ENCODE measurements at regions not wholly inside any gene's neighbourhood (a gene's known extent, or its start where the extent isn't known, plus 50 kb on each side); places are given as distances from the start of the nearest gene placed in this dataset.

DNA sequence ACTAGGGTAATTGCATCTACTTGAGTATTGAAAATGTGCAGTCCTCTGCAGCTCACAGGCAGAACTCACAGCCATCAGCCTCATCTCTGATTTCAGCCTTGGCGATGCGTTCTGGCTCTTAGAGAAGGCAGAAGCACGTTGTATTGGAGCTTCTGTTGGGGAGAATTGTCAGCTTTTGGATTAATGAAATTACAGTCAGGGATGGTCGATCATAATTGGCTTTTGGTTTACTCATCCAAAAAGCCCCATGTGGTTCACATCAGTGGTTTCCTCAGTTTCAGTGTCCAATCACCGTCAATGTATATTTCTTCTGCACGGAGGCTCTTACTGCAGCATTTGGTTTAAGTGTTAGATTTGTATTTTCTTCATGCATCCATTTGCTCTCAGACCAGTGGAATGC is 218.5 kb upstream of the SOX11 start:
- no peak for DNase-seq (ENCODE audit: low read depth in 1 of 2, low spot score in 2 of 2)
- H3K4me3 ChIP-seq: no peak overlapping the region
- H3K27ac ChIP-seq: no peak overlapping the region
- H3K9me3 ChIP-seq (replicated peaks): no peaks in the 10 kb centered on the region; the same call in 1 of the 2 replicates
- H3K4me1 ChIP-seq (replicated peaks): no peaks in the 10 kb centered on the region
- H3K27me3 ChIP-seq (replicated peaks): no peaks in the 10 kb centered on the region
- no peaks in the 10 kb centered on the region for H3K36me3 ChIP-seq

DNA sequence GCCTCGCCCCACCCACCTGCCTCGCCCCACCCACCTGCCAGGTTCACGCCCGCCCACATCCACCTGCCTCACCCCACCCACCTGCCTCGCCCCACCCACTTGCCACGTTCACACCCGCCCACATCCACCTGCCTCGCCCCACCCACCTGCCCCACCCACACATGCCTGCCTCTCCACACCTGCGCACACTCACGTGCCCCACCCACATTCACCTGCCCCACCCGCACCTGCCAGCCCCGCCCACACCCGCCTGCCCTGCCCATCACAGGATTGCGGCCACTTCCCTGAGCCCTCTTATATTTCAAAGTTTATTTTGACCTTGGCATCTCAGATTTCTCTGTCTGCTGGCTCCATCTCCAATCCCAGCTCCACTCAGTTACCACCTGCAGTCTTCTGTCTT is 217.5 kb upstream of the SOX11 start:
- no peaks in the 10 kb centered on the region for H3K27me3 ChIP-seq (replicated peaks)
- no peak overlapping the region for H3K4me3 ChIP-seq
- no peaks in the 10 kb centered on the region; the same call in 1 of the 2 replicates for H3K9me3 ChIP-seq (replicated peaks)
- H3K36me3 ChIP-seq: no peaks in the 10 kb centered on the region
- DNase-seq (ENCODE audit: low read depth in 1 of 2, low spot score in 2 of 2): no peak
- H3K4me1 ChIP-seq (replicated peaks): no peaks in the 10 kb centered on the region
- no peak overlapping the region for H3K27ac ChIP-seq

DNA sequence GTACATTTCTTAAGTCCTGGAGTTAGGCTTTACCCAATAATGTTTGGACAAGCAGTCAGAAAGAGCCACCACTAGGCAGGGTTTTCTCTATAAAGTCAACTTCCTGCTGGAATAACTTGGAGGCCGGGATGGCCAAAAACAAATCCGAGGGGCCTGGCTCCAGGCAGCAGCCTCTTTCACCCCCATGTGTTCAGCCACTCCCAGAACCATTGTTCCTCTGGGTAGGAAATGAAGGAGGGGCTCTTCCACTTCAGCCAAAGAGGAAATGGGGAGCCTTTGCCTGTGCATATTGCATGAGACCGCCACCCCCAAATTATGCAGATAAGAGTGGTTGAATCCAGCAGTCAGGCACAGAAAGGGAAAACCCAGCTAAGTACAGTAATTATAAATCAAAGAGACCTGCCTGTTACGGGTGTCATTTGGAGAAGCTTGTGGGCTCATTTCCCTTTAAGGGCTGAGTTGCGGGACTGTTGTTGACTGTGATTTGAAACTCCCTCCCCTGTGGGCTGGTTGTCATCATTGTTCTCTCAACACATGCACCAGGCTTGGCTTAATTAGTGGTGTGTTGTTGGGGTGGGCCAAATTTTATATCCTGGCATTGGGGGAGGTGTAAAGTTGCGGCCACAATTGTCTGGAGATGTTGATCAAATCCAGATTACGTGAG is 212.8 kb upstream of the SOX11 start:
- Histone ChIP-seq H3K27me3 (replicated peaks) (no peaks in the 10 kb centered on the region), H3K36me3 (no peaks in the 10 kb centered on the region), H3K9me3 (replicated peaks) (no peaks in the 10 kb centered on the region), H3K4me1 (replicated peaks) (no peaks in the 10 kb centered on the region), H3K27ac (no peak overlapping the region), H3K4me3 (no peak overlapping the region)
- no peak for DNase-seq (ENCODE audit: low read depth in 1 of 2, low spot score in 2 of 2)

DNA sequence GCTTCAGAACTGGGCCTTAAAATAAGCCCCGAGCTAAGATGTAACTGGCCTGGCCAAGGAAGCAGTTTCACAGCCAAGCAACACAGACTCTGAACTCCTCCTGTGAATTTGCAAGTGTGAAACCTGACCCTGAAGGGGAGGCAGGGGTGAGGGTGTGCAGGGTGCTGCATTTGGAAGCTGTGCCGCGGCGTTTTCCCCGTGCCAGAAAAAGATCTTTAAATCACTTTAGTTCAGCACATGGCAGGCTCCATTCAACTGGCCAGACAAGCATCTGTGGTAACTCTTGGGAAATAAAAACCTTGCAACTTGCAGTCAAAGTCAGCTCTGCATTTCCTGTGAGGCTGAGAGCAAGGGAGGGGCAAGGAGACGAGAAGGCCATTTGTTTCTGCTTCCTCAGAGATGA is 209.3 kb upstream of the SOX11 start:
- H3K9me3 ChIP-seq (replicated peaks): no peaks in the 10 kb centered on the region; the same call in 1 of the 2 replicates
- no peak overlapping the region for H3K4me3 ChIP-seq
- H3K36me3 ChIP-seq: no peaks in the 10 kb centered on the region
- DNase-seq (ENCODE audit: low read depth in 1 of 2, low spot score in 2 of 2): no peak
- H3K27me3 ChIP-seq (replicated peaks): no peaks in the 10 kb centered on the region
- H3K4me1 ChIP-seq (replicated peaks): no peaks in the 10 kb centered on the region
- H3K27ac ChIP-seq: no peak overlapping the region

DNA sequence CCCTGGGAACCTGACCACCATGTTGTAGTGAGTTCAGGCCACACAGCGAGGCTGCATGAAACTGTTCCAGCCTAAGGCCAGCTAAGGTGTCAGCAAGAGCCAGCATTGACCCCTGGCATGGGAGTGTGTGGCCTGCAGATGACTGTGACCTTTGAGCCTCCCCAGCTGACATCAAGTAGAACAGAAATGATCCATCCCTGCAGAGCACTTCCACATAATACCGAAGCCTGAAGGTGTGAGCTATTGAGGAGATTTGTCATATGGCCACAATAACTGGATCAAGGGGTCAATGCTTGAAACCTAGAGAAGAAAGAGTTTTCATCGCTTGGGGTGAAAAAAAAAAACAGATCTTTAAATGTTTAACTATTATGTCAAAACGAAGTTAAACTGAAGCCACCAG is 207.3 kb upstream of the SOX11 start:
- H3K4me3 ChIP-seq: no peak overlapping the region
- H3K4me1 ChIP-seq (replicated peaks): no peaks in the 10 kb centered on the region
- H3K36me3 ChIP-seq: no peaks in the 10 kb centered on the region
- no peak for DNase-seq (ENCODE audit: low read depth in 1 of 2, low spot score in 2 of 2)
- no peaks in the 10 kb centered on the region; the same call in 1 of the 2 replicates for H3K9me3 ChIP-seq (replicated peaks)
- no peak overlapping the region for H3K27ac ChIP-seq
- H3K27me3 ChIP-seq (replicated peaks): no peaks in the 10 kb centered on the region

DNA sequence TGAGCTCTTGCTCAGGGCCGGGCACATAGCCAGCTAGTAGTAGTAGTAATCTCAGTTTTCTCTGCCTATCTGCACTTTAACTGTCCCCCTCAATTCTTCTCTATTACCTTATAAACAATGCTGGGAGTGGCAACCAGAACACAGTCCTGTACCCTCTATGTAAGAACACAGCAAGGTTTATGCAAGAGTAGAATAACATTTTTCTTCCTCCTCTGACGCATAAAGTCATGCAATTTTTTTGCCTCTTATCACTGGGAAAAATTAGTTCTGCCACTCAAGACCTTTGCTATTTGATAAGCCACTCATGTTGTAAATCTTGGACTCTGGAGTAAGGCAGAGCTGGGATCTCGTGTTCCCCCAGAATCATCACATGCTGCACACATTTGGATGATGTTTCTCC is 200.7 kb upstream of the SOX11 start:
- DNase-seq (ENCODE audit: low read depth in 1 of 2, low spot score in 2 of 2): no peak
- no peaks in the 10 kb centered on the region for H3K4me1 ChIP-seq (replicated peaks)
- H3K4me3 ChIP-seq: no peak overlapping the region
- H3K36me3 ChIP-seq: no peaks in the 10 kb centered on the region
- H3K27me3 ChIP-seq (replicated peaks): no peaks in the 10 kb centered on the region
- H3K27ac ChIP-seq: no peak overlapping the region
- H3K9me3 ChIP-seq (replicated peaks): no peaks in the 10 kb centered on the region

DNA sequence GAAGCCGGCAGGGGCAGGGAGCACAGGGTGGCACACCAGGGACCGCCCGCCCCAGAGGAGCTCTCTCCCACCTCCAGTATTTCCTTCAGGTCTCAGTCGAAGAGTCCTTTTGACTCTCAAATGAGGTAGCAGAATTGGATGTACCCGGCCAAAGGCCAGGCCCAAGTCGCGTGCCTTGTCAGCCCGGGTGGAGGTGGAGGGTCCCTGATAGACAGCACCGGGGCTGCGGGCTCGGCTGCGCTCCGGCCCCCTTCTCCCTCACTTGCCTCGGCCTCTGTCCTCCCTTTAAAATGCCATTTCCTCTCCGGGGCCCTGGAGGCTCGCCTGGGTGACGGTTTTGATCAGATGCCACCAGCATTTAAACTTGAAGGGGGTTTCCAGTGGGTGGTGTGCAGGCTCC is 198.9 kb upstream of the SOX11 start:
- H3K27ac ChIP-seq: no peak overlapping the region
- DNase-seq (ENCODE audit: low read depth in 1 of 2, low spot score in 2 of 2): no peak
- H3K27me3 ChIP-seq (replicated peaks): no peaks in the 10 kb centered on the region
- H3K4me1 ChIP-seq (replicated peaks): no peaks in the 10 kb centered on the region
- H3K4me3 ChIP-seq: no peak overlapping the region
- H3K36me3 ChIP-seq: no peaks in the 10 kb centered on the region
- no peaks in the 10 kb centered on the region for H3K9me3 ChIP-seq (replicated peaks)

DNA sequence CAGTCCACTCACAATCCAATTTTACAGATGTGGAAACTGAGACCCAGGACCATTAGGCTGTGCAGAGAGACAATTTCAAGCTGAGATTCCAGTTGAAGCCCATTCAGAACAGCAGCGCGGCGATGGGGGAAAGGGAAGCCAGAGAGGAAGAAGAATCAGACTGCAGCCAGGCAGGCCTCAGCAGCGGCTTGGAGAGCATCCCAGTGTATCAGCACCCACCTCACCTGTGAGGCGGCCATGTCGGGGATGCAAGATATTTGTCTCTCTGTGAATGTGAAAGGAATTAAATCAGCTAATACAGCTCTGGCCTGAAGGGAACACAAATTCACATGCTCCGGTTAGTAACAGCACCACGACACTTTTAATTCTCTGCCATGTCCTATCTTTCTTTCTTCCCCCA is 198.0 kb upstream of the SOX11 start:
- Histone ChIP-seq H3K4me3 (no peak overlapping the region), H3K9me3 (replicated peaks) (no peaks in the 10 kb centered on the region), H3K36me3 (no peaks in the 10 kb centered on the region), H3K27ac (no peak overlapping the region), H3K4me1 (replicated peaks) (no peaks in the 10 kb centered on the region), H3K27me3 (replicated peaks) (no peaks in the 10 kb centered on the region)
- DNase-seq (ENCODE audit: low read depth in 1 of 2, low spot score in 2 of 2): no peak

DNA sequence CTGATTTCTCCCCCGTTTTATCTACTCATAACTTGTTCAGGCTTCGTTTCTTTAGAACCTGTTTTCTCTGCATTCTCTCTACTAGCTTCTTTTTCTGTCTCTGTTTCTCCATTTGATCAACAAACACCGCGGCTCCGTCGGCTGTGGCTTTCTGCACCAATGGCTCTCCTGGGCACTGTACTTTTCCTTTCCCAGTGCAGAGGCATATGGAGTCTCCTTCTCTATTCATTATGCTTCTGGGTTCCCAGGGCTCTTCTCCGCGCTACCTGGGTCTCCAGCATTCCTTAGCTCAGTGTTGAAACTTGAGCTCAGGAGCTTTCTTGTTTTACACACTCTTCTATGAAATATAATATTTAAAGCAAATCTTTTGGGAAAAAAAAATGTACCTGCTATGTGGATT is 196.6 kb upstream of the SOX11 start:
- no peaks in the 10 kb centered on the region for H3K4me1 ChIP-seq (replicated peaks)
- no peak for DNase-seq (ENCODE audit: low read depth in 1 of 2, low spot score in 2 of 2)

DNA sequence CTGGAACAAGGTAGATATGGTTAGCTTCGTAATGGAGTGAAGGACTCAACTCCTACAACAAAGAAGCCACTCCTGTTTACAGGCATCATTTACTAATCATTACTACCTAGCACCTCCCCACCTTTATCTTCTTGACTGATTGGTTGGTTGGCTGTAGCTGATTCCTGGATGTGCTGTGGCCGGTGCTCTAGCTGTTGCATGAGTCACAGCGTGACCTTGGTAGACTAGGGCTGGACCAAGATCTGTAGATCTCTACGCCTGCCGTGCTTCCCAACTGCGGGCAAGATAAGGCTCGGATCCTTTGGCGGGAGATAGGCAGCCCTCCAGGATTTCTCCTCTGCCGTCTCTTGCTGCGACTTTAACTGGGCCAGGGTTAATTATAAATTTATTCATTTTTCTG is 194.3 kb upstream of the SOX11 start:
- no peaks in the 10 kb centered on the region for H3K36me3 ChIP-seq
- H3K4me3 ChIP-seq: no peak overlapping the region
- no peaks in the 10 kb centered on the region for H3K4me1 ChIP-seq (replicated peaks)
- peaks cover 7% of the 10 kb centered on the region; the same call in 1 of the 2 replicates for H3K9me3 ChIP-seq (replicated peaks)
- H3K27me3 ChIP-seq (replicated peaks): no peaks in the 10 kb centered on the region
- DNase-seq (ENCODE audit: low read depth in 1 of 2, low spot score in 2 of 2): no peak
- no peak overlapping the region for H3K27ac ChIP-seq

More for the DNA sequence above, 196.6 kb upstream of the SOX11 start:
- Histone ChIP-seq H3K4me3 (no peak overlapping the region), H3K36me3 (no peaks in the 10 kb centered on the region), H3K9me3 (replicated peaks) (no peaks in the 10 kb centered on the region), H3K27ac (no peak overlapping the region), H3K27me3 (replicated peaks) (no peaks in the 10 kb centered on the region)

DNA sequence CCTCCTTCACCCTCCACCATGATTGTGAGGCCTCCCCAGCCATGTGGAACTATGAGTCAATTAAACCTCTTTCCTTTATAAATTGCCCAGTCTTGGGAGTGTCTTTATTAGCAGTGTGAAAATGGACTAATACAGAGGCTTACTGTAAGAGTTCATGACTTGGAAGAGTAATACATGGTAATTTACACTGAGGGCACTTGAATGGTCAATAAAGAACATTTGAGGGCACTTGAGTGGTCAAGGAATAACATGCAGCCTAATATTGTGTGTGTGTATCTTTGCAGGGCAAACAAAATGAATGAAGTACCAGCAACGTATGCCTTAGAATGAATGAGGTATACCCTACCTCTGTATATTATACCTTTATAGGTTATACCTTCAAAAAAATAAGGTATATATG is 190.4 kb upstream of the SOX11 start:
- no peaks in the 10 kb centered on the region for H3K36me3 ChIP-seq
- no peaks in the 10 kb centered on the region for H3K27me3 ChIP-seq (replicated peaks)
- H3K9me3 ChIP-seq (replicated peaks): peaks cover 10% of the 10 kb centered on the region; the same call in 1 of the 2 replicates
- no peak for DNase-seq (ENCODE audit: low read depth in 1 of 2, low spot score in 2 of 2)
- H3K4me1 ChIP-seq (replicated peaks): no peaks in the 10 kb centered on the region
- H3K4me3 ChIP-seq: no peak overlapping the region
- H3K27ac ChIP-seq: no peak overlapping the region

DNA sequence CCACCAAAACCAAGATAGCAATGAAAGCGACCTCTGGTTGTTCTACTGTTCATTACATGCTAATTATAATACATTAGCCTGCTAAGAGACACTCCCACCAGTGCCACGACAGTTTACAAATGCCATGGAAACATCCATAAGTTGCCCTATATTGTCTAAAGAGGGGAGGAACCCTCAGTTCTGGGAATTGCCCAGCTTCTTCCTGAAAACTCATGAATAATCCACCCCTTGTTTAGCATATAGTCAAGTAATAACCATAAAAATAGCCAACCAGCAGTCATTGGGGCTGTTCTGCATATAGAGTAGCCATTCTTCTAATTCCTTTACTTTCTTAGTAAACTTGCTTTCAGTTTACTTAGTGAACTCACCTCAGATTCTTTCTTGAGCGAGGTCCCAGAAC is 189.8 kb upstream of the SOX11 start:
- H3K36me3 ChIP-seq: no peaks in the 10 kb centered on the region
- H3K4me3 ChIP-seq: no peak overlapping the region
- H3K4me1 ChIP-seq (replicated peaks): no peaks in the 10 kb centered on the region
- no peak overlapping the region for H3K27ac ChIP-seq
- peaks cover 10% of the 10 kb centered on the region; the same call in 1 of the 2 replicates for H3K9me3 ChIP-seq (replicated peaks)
- H3K27me3 ChIP-seq (replicated peaks): no peaks in the 10 kb centered on the region
- DNase-seq (ENCODE audit: low read depth in 1 of 2, low spot score in 2 of 2): no peak

DNA sequence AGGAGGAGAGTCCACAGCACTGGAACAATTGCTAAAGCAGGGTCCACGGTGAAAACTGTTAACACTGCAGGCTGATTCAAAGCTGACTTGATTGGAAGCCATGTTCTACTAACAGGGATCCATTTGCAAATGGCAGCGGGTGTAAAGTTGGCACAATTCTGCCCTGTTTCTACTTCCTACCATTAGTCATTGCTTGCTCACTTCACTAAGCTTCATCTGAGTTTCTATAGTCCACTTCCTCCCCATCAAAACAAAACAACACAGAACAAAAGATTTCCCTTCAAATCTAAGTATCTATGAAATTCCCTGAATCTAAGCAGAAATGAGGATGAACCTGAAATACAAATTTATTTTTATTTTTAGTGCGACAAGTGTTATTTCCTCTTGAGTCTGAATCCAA is 187.4 kb upstream of the SOX11 start:
- Histone ChIP-seq H3K36me3 (no peaks in the 10 kb centered on the region), H3K4me3 (no peak overlapping the region), H3K9me3 (replicated peaks) (peaks cover 10% of the 10 kb centered on the region; the same call in 1 of the 2 replicates), H3K4me1 (replicated peaks) (no peaks in the 10 kb centered on the region), H3K27ac (no peak overlapping the region), H3K27me3 (replicated peaks) (no peaks in the 10 kb centered on the region)
- DNase-seq (ENCODE audit: low read depth in 1 of 2, low spot score in 2 of 2): no peak

DNA sequence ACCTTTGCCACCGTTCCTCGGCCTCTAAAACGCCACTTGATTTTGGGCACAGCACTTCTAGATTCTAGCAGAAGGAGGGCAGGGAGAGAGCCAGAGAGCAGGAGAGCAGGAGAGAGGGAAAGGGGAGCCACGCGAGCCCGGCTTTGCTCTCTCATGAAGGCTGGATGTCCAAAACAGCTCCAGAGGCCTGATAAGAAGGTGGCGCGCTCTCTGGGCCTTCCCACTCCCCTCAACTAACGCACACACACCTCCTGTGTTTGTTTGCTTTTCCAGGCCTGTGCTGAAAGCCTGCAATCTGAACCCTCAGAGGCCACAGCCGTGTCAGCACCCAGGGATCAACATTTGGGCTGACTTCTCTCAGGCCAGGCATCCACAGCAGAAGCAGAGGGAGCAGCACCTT is 184.8 kb upstream of the SOX11 start:
- Histone ChIP-seq H3K27me3 (replicated peaks) (no peaks in the 10 kb centered on the region), H3K36me3 (no peaks in the 10 kb centered on the region), H3K9me3 (replicated peaks) (peaks cover 6% of the 10 kb centered on the region; the same call in 1 of the 2 replicates), H3K27ac (no peak overlapping the region), H3K4me3 (no peak overlapping the region), H3K4me1 (replicated peaks) (no peaks in the 10 kb centered on the region)
- no peak for DNase-seq (ENCODE audit: low read depth in 1 of 2, low spot score in 2 of 2)

DNA sequence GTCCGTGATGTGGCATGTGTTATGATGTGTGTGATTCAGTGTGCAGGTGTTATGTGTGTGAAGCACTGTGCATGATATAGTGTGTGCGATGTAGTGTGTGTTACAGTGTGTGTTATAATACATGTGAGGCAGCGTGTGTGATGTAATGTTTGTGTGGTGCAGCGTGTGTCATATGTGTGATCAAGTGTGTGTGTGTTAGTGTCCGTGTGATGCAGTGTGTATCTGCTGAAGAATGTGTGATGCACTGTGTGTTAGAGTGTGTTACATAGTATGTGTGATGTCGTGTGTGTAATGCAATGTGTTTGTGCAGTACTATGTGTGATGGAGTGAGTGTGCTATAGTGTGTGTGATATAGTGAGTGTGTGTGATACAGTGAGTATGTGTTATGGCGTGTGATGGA is 182.8 kb upstream of the SOX11 start:
- Histone ChIP-seq H3K4me1 (replicated peaks) (no peaks in the 10 kb centered on the region), H3K27ac (no peak overlapping the region), H3K9me3 (replicated peaks) (peaks cover 10% of the 10 kb centered on the region; the same call in 1 of the 2 replicates), H3K4me3 (no peak overlapping the region), H3K27me3 (replicated peaks) (no peaks in the 10 kb centered on the region), H3K36me3 (no peaks in the 10 kb centered on the region)
- no peak for DNase-seq (ENCODE audit: low read depth in 1 of 2, low spot score in 2 of 2)

All from SJSA1 (cell line).